ENCODE measurements at regions not wholly inside any gene's neighbourhood (a gene's known extent, or its start where the extent isn't known, plus 50 kb on each side); places are given as distances from the start of the nearest gene placed in this dataset.

DNA sequence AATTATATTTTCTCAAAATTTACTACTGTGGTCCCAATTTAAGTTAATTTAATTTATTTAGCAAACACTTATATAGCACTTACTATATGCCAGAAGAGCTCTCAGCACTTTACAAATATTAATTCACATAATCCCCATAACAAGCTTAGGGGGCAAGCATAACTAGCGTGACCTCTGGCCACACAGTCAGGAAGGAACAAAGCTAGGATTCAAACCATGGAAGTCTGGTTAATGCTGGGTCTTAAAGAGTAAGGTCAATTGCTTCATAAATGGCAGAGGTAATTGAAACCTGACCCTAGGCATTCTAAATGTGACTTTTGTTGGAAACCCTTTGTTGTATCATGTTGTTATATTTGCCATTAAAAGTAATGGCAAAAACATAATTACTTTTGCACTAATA, 279.5 kb upstream of the EMCN start:
- ChIA-PET RAD21 (ENCODE audit: low non-redundant PET in 1 of 2, low total read pairs in 2 of 2, uncharacterized antibody in 2 of 2, unreplicated experiment in 2 of 2) (no interaction called here), CTCF (no interaction called here), POLR2A (no interaction called here)
- Histone ChIP-seq H3K4me1 (ENCODE audit: control insufficient read depth in 1 of 2, insufficient read depth in 2 of 2, low read length in 2 of 2) (no peaks in the 10 kb centered on the region), H3K9me3 (ENCODE audit: control insufficient read depth in 1 of 2, insufficient read depth in 1 of 2, low read depth in 1 of 2, low read length in 2 of 2) (no peaks in the 10 kb centered on the region), H3K9me2 (ENCODE audit: insufficient read depth) (no peaks in the 10 kb centered on the region), H2AFZ (ENCODE audit: low read depth, low read length, poor library complexity, severe bottlenecking) (no peak overlapping the region), H4K20me1 (ENCODE audit: insufficient read depth) (no peaks in the 10 kb centered on the region), H3K27ac (ENCODE audit: low read depth, low read length) (no peak overlapping the region), H3K36me3 (ENCODE audit: control insufficient read depth in 1 of 2, insufficient read depth in 2 of 2, low read length in 2 of 2) (no peaks in the 10 kb centered on the region), H3K4me3 (replicated peaks in 1 of 2; ENCODE audit: low read depth in 1 of 2, low read length in 2 of 2) (no peak overlapping the region), H3K9ac (ENCODE audit: low read length) (no peak overlapping the region), H3K4me2 (ENCODE audit: low read length) (no peak overlapping the region), H3K27me3 (ENCODE audit: insufficient read depth, low read length) (no peaks in the 10 kb centered on the region), H3K79me2 (ENCODE audit: insufficient read depth, low read length) (no peaks in the 10 kb centered on the region)
- intact Hi-C loops (cut with micrococcal nuclease): no loop called here
- no TSS peak for BruUV-seq (replicated peaks)
- ATAC-seq (no peak), DNase-seq (ENCODE audit: low read depth, low spot score) (no peak)
- TF ChIP-seq, protein P1, sequence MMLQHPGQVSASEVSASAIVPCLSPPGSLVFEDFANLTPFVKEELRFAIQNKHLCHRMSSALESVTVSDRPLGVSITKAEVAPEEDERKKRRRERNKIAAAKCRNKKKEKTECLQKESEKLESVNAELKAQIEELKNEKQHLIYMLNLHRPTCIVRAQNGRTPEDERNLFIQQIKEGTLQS (IDR thresholded peaks at IDR 0.05): no peak
- TF ChIP-seq, protein P2, sequence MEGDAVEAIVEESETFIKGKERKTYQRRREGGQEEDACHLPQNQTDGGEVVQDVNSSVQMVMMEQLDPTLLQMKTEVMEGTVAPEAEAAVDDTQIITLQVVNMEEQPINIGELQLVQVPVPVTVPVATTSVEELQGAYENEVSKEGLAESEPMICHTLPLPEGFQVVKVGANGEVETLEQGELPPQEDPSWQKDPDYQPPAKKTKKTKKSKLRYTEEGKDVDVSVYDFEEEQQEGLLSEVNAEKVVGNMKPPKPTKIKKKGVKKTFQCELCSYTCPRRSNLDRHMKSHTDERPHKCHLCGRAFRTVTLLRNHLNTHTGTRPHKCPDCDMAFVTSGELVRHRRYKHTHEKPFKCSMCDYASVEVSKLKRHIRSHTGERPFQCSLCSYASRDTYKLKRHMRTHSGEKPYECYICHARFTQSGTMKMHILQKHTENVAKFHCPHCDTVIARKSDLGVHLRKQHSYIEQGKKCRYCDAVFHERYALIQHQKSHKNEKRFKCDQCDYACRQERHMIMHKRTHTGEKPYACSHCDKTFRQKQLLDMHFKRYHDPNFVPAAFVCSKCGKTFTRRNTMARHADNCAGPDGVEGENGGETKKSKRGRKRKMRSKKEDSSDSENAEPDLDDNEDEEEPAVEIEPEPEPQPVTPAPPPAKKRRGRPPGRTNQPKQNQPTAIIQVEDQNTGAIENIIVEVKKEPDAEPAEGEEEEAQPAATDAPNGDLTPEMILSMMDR (IDR thresholded peaks at IDR 0.05 in 2 of 3, conservative IDR thresholded peaks at IDR 0.05 in 1 of 3; ENCODE audit: borderline replicate concordance in 1 of 3, insufficient read depth in 1 of 3, low read depth in 2 of 3, low read length in 2 of 3): no peak
- no peak for TF ChIP-seq RAD21 (IDR thresholded peaks at IDR 0.05; ENCODE audit: low read depth)
- TF ChIP-seq SIN3A (IDR thresholded peaks at IDR 0.05; ENCODE audit: low read depth): no peak
- no peak for TF ChIP-seq JUND (IDR thresholded peaks at IDR 0.05)
- no peak for TF ChIP-seq CBX3 (IDR thresholded peaks at IDR 0.05; ENCODE audit: low read depth)
- TF ChIP-seq FOSL1 (IDR thresholded peaks at IDR 0.05; ENCODE audit: low read depth): no peak
- TF ChIP-seq ZNF274 (IDR thresholded peaks at IDR 0.05; ENCODE audit: low read depth, low read length): no peak
- TF ChIP-seq SP1 (IDR thresholded peaks at IDR 0.05; ENCODE audit: low read depth): no peak
- TF ChIP-seq ELF1 (IDR thresholded peaks at IDR 0.05; ENCODE audit: borderline replicate concordance, low read depth): no peak
- no peak for TF ChIP-seq YY1 (IDR thresholded peaks at IDR 0.05; ENCODE audit: extremely low read depth, insufficient replicate concordance, low read depth, low read length)
- TF ChIP-seq POLR2A (IDR thresholded peaks at IDR 0.05; ENCODE audit: borderline replicate concordance, extremely low read depth, insufficient read depth, insufficient read length): no peak
- TF ChIP-seq CEBPB (IDR thresholded peaks at IDR 0.05; ENCODE audit: low read depth): no peak
- no peak for TF ChIP-seq SRF (IDR thresholded peaks at IDR 0.05; ENCODE audit: low read depth)
- TF ChIP-seq, protein P3, sequence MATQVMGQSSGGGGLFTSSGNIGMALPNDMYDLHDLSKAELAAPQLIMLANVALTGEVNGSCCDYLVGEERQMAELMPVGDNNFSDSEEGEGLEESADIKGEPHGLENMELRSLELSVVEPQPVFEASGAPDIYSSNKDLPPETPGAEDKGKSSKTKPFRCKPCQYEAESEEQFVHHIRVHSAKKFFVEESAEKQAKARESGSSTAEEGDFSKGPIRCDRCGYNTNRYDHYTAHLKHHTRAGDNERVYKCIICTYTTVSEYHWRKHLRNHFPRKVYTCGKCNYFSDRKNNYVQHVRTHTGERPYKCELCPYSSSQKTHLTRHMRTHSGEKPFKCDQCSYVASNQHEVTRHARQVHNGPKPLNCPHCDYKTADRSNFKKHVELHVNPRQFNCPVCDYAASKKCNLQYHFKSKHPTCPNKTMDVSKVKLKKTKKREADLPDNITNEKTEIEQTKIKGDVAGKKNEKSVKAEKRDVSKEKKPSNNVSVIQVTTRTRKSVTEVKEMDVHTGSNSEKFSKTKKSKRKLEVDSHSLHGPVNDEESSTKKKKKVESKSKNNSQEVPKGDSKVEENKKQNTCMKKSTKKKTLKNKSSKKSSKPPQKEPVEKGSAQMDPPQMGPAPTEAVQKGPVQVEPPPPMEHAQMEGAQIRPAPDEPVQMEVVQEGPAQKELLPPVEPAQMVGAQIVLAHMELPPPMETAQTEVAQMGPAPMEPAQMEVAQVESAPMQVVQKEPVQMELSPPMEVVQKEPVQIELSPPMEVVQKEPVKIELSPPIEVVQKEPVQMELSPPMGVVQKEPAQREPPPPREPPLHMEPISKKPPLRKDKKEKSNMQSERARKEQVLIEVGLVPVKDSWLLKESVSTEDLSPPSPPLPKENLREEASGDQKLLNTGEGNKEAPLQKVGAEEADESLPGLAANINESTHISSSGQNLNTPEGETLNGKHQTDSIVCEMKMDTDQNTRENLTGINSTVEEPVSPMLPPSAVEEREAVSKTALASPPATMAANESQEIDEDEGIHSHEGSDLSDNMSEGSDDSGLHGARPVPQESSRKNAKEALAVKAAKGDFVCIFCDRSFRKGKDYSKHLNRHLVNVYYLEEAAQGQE (IDR thresholded peaks at IDR 0.05; ENCODE audit: low read depth): no peak
